D721Med (cell line): ENCODE measurements at regions not wholly inside any gene's neighbourhood (a gene's known extent, or its start where the extent isn't known, plus 50 kb on each side); places are given as distances from the start of the nearest gene placed in this dataset.
A peak's percentile ranks its signal among the peaks of the same experiment; 100 is the strongest.

Experiments
- DNase-seq: peaks from one replicate; pipeline ENCODE4 v3.0.0; 2011; ENCODE audit warnings: low spot score; ENCODE audit not compliant: insufficient read length
- FAIRE-seq: peaks from 2 replicates; lab custom pipeline; 2011; peaks lifted over from hg19 to GRCh38; lab: Jason Lieb, UNC
- CTCF ChIP-seq: IDR thresholded peaks from 2 replicates; pipeline ENCODE4 v1.5.1; 2012; ENCODE audit warnings: mild to moderate bottlenecking, control low read depth; ENCODE audit not compliant: insufficient read depth; ENCODE audit errors: missing control alignments

GRCh38 chr21:23982546-23982945 is 1624.7 kb downstream of the MRPL39 start:
- FAIRE-seq (no peak), DNase-seq (no peak)
- TF ChIP-seq CTCF, result no peak

- DNase-seq (no peak), FAIRE-seq (no peak)
- no peak for TF ChIP-seq CTCF
Observed at GRCh38 chr21:23977971-23978370, 1629.3 kb downstream of the MRPL39 start.

- peak; percentile 61 for TF ChIP-seq CTCF
- FAIRE-seq, result no peak
- DNase-seq, result no peak
Observed at GRCh38 chr21:23968722-23969647, 1638.3 kb downstream of the MRPL39 start.

GRCh38 chr21:23968008-23968407 is 1639.3 kb downstream of the MRPL39 start:
- no peak for TF ChIP-seq CTCF
- FAIRE-seq, result no peak
- no peak for DNase-seq

- no peak for DNase-seq
- no peak for FAIRE-seq
- TF ChIP-seq CTCF, result no peak
Observed at GRCh38 chr21:23963454-23963853, 1643.8 kb downstream of the MRPL39 start.

- TF ChIP-seq CTCF, result no peak
- FAIRE-seq (no peak), DNase-seq (no peak)
Observed at GRCh38 chr21:23960769-23961168, 1646.5 kb downstream of the MRPL39 start.
